ENCODE measurements at regions not wholly inside any gene's neighbourhood (a gene's known extent, or its start where the extent isn't known, plus 50 kb on each side); places are given as distances from the start of the nearest gene placed in this dataset.
"Not testable (repeated sequence)": the region's sequence is repeated elsewhere in the genome, so short reads cannot be mapped to it uniquely, and the experiment has no call there.

GRCh38 chr4:9694403-9694802, 87.0 kb upstream of the DRD5 start:
- not testable (repeated sequence) for TF ChIP-seq POLR2A (IDR thresholded peaks at IDR 0.05); CTCF (IDR thresholded peaks at IDR 0.05 in 4 of 5, conservative IDR thresholded peaks at IDR 0.05 in 1 of 5)

Measured in gastrocnemius medialis (tissue), 4 donors.